ENCODE measurements at regions not wholly inside any gene's neighbourhood (a gene's known extent, or its start where the extent isn't known, plus 50 kb on each side); places are given as distances from the start of the nearest gene placed in this dataset.
A peak's percentile ranks its signal among the peaks of the same experiment; 100 is the strongest.

- no peak for DNase-seq
Measured at GRCh38 chr2:11923935-11924334, 177.5 kb downstream of the LPIN1 start.

- DNase-seq = no peak
Measured at GRCh38 chr2:11925295-11926066, 179.0 kb downstream of the LPIN1 start.

- no peak for DNase-seq
Measured at GRCh38 chr2:11930211-11930761, 183.9 kb downstream of the LPIN1 start.

GRCh38 chr2:11932048-11932512, 185.6 kb downstream of the LPIN1 start:
- no peak for DNase-seq

- no peak for DNase-seq
Measured at GRCh38 chr2:11932962-11933361, 186.5 kb downstream of the LPIN1 start.

GRCh38 chr2:11933854-11934253, 187.4 kb downstream of the LPIN1 start:
- no peak for DNase-seq

- no peak for DNase-seq
Measured at GRCh38 chr2:11936761-11937160, 190.3 kb downstream of the LPIN1 start.

- no peak for DNase-seq
Measured at GRCh38 chr2:11938196-11938595, 191.8 kb downstream of the LPIN1 start.

GRCh38 chr2:11939523-11939922, 193.1 kb downstream of the LPIN1 start:
- DNase-seq = peak; percentile 37

GRCh38 chr2:11940121-11940743, 193.8 kb downstream of the LPIN1 start:
- DNase-seq = peak; percentile 80

GRCh38 chr2:11940799-11941198, 194.4 kb downstream of the LPIN1 start:
- peak; percentile 56 for DNase-seq

GRCh38 chr2:11941201-11942177, 195.1 kb downstream of the LPIN1 start:
- DNase-seq = peak; percentile 96

- DNase-seq = no peak
Measured at GRCh38 chr2:11942178-11942569, 195.7 kb downstream of the LPIN1 start.

GRCh38 chr2:11944311-11944710, 197.9 kb downstream of the LPIN1 start:
- DNase-seq = peak; percentile 34

GRCh38 chr2:11945139-11946126, 199.0 kb downstream of the LPIN1 start:
- DNase-seq = peak; percentile 75

- DNase-seq = no peak
Measured at GRCh38 chr2:11947956-11948355, 201.5 kb downstream of the LPIN1 start.

- peak; percentile 52 for DNase-seq
Measured at GRCh38 chr2:11949732-11950523, 203.5 kb downstream of the LPIN1 start.

GRCh38 chr2:11950896-11951295, 204.5 kb downstream of the LPIN1 start:
- DNase-seq = no peak

- peak; percentile 49 for DNase-seq
Measured at GRCh38 chr2:11951492-11951891, 205.1 kb downstream of the LPIN1 start.

- no peak for DNase-seq
Measured at GRCh38 chr2:11953258-11953657, 206.8 kb downstream of the LPIN1 start.

GRCh38 chr2:11955314-11955713, 208.9 kb downstream of the LPIN1 start:
- DNase-seq = peak; percentile 12
